Uterus (tissue), 2 donors: ENCODE measurements at regions not wholly inside any gene's neighbourhood (a gene's known extent, or its start where the extent isn't known, plus 50 kb on each side); places are given as distances from the start of the nearest gene placed in this dataset.

Experiments used
- CTCF ChIP-seq, 4 experiments: fragments of 200-600 bp in 2 of 4; fragments of 450-650 bp in 2 of 4; sonication (generic) in 2 of 4; IDR thresholded peaks; one replicate each; pipeline ENCODE4 v1.5.1; 2016 to 2019; ENCODE audit warnings: antibody characterized with exemption in 4 of 4, mild to moderate bottlenecking in 2 of 4, moderate library complexity in 1 of 4
- POLR2A ChIP-seq, 2 donors: fragments of 450-650 bp; IDR thresholded peaks; one replicate each; pipeline ENCODE4 v1.6.1; 2016; ENCODE audit warnings: antibody characterized with exemption in 2 of 2, mild to moderate bottlenecking in 1 of 2, moderate library complexity in 1 of 2

GRCh38 chr2:66782780-66783361 lies 347.9 kb downstream of the MEIS1 start:
- TF ChIP-seq CTCF (IDR thresholded peaks at IDR 0.05) (no peak), POLR2A (IDR thresholded peaks at IDR 0.05) (no peak)
